HG03066 (cell line): ENCODE measurements at regions not wholly inside any gene's neighbourhood (a gene's known extent, or its start where the extent isn't known, plus 50 kb on each side); places are given as distances from the start of the nearest gene placed in this dataset.
A peak's percentile ranks its signal among the peaks of the same experiment; 100 is the strongest.

ENCODE experiments used
- ATAC-seq: cut with Tn5 transposase; IDR thresholded peaks from one replicate; pipeline ENCODE4 v1.9.1; 2021; ENCODE audit warnings: low read depth; ENCODE audit not compliant: unreplicated experiment

- no peak for ATAC-seq
These were observed 51.6 kb upstream of the SRGAP3 start for GRCh38 chr3:9301091-9301490.

DNA sequence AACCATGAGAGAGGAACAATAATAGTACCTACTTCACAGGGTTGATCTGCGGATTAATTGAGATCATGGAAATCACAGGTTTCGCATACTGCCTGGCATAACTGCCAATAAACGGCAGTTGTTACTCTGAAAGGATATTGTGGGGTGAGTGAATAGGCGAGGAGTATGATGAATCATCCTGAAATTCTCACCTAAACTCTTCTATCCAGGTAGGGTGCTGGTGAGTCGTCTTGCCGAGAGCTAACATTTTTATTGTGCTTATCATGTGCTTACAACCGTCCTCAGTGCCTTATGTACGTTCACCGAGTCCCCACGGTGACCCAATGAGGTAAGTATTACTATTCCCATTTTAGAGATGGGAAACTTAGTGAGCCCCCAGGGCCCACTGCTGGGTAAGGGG, 52.4 kb upstream of the SRGAP3 start:
- ATAC-seq, result no peak

DNA sequence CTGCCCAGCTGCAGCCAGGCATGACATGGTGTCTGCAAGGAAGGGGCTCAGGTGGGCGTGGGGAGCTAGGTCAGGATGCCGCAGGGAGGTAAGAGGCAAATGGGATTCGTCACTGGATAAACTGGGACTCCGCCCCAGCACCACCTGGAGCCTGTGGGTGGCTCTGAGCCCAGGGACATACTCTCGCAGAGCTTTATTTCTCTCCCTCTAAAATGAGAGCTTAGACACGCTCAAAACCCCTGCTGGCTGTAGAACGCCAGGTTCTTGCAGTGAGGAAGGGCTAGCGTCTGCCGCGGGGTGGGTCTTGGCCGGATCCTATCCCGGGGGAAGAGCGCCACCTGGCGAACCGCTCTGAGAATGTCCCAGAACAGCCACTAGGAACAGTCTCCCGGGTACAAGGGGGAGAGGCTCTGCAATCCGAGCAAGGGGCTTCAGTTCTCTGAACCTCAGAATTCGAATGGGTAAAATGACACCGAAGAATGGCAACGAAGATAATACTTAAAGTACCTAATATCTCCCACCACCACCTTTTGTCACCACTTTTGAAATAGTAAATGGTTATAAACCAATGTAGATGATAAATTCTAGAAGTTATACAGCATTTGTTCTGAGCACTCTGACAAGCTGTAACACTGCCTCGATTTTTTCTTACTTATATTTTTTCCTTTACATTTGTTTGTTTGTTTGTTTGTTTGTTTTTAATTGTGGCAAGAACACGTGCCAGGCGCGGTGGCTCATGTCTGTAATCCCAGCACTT, 53.2 kb upstream of the SRGAP3 start:
- ATAC-seq, result peak; percentile 92

DNA sequence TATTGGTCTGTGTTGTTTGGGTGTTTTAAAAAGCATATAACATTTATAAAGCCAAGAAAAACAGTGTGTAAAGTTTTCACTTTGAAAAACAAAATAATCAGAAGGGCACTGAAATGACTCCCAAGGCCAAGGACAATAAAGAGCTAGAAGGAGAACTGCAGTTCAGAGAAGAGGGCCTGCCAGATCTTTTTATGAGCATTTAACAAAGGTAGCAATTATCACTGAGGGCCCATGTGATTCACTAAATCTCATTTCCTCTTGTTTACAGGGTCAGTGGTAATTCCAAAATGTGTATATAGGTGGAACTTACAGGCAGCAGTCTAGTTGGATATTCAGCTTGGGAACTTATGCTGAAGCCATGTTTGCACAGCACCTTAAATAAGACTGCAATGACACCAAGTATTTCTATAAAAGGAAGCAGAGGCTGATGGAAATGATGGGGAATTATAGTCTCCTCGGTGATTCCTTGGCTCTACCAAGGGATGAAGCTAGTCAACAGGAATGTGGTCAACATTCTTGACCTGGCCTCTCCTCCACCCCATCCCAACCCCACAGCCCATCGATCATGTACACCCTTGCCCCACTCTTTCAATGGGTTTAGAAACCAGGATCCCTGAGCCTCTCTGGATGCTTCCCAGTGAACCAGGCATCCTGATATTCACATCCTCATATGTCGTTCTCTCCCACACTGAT, 54.4 kb upstream of the THUMPD3 start:
- ATAC-seq, result no peak

DNA sequence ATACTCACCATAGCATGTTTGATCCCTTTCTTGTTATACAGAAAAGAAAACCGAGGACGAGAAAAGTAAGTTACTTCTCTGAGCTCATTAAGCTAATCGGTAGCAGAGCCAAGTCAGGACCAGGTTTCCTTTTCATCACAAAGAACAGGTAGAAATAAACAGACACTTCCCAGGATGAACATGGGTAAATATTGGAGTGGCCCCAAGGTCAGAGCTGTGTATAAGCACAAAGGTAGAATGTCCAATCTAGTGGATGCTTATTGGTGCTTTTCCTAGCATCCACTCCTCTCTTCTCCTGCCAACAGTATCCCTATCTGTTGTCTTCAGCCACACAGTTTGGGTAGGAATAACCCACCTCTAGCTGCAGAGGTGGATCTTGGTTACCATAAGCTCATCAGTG, 52.8 kb upstream of the THUMPD3 start:
- ATAC-seq, result no peak

DNA sequence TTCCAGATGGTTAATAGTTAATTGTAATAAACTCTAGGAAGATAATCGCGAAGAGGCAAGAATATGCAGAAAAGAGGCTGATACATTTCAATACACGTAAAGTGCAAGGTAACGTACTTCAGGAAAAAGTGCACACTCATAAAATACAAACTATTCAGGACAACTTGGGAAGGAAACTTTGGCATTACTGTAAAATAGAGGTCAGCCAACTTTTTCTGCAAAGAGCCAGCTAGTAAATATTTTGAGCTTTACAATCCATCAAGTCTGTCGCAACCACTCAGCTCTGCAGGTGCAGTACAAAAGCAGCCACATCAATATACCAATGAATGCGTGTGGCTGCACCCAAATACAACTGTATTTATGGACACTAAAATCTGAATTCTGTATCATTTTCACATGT, 51.6 kb upstream of the THUMPD3 start:
- ATAC-seq, result no peak
